PFSK-1 (cell line): ENCODE measurements at regions not wholly inside any gene's neighbourhood (a gene's known extent, or its start where the extent isn't known, plus 50 kb on each side); places are given as distances from the start of the nearest gene placed in this dataset.

Experiments used
- POLR2AphosphoS5 ChIP-seq: IDR thresholded peaks from 2 replicates; pipeline ENCODE4 v1.6.1; 2012; ENCODE audit warnings: low read depth, mild to moderate bottlenecking, control low read depth, low read length, moderate library complexity
- TAF1 ChIP-seq: IDR thresholded peaks from 2 replicates; pipeline ENCODE4 v1.6.1; 2012; ENCODE audit warnings: low read length, control low read depth, borderline replicate concordance; ENCODE audit not compliant: insufficient read depth
- TF ChIP-seq, protein P1 (sequence below), 2 experiments: IDR thresholded peaks; 2 replicates each; pipeline versions ENCODE4 v1.6.1 to v1.8.0; 2011 to 2012; ENCODE audit warnings: low read depth in 2 of 2, low read length in 2 of 2, control low read depth in 1 of 2, inconsistent platforms in 1 of 2, mild to moderate bottlenecking in 1 of 2, moderate library complexity in 1 of 2; ENCODE audit not compliant: insufficient read depth in 1 of 2

DNA sequence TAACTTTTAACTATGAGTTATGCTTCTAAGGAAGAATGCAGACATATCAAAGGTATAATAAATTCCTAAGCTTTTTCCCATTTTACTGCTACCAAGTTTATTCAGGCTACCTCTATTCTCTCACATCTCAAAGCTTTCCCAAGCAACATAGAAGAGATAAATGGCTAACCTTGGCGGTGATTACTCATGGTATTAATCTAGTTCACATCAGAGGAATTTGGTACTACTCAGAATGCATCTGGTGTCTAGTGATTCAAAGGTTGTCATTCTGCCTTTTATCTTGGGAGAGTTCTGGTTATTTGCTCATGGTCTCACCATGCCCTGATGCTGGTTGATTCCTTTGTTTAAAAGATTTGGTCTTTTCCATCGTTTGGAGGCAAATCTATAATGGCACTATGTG is 182.7 kb downstream of the TAF11L14 start:
- no peak for TF ChIP-seq TAF1
- TF ChIP-seq, protein P1, sequence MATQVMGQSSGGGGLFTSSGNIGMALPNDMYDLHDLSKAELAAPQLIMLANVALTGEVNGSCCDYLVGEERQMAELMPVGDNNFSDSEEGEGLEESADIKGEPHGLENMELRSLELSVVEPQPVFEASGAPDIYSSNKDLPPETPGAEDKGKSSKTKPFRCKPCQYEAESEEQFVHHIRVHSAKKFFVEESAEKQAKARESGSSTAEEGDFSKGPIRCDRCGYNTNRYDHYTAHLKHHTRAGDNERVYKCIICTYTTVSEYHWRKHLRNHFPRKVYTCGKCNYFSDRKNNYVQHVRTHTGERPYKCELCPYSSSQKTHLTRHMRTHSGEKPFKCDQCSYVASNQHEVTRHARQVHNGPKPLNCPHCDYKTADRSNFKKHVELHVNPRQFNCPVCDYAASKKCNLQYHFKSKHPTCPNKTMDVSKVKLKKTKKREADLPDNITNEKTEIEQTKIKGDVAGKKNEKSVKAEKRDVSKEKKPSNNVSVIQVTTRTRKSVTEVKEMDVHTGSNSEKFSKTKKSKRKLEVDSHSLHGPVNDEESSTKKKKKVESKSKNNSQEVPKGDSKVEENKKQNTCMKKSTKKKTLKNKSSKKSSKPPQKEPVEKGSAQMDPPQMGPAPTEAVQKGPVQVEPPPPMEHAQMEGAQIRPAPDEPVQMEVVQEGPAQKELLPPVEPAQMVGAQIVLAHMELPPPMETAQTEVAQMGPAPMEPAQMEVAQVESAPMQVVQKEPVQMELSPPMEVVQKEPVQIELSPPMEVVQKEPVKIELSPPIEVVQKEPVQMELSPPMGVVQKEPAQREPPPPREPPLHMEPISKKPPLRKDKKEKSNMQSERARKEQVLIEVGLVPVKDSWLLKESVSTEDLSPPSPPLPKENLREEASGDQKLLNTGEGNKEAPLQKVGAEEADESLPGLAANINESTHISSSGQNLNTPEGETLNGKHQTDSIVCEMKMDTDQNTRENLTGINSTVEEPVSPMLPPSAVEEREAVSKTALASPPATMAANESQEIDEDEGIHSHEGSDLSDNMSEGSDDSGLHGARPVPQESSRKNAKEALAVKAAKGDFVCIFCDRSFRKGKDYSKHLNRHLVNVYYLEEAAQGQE (IDR thresholded peaks at IDR 0.05; ENCODE audit: insufficient read depth in 1 of 2, low read depth in 2 of 2, low read length in 2 of 2) = no peak
- TF ChIP-seq POLR2AphosphoS5 = no peak
